ENCODE measurements at regions not wholly inside any gene's neighbourhood (a gene's known extent, or its start where the extent isn't known, plus 50 kb on each side); places are given as distances from the start of the nearest gene placed in this dataset.

GRCh38 chr12:46917821-46918220 lies 92.0 kb upstream of the SLC38A4 start:
- Histone ChIP-seq H3K4me3 (no peak overlapping the region), H3K27ac (no peak overlapping the region), H3K4me1 (peaks cover 0 to 27% (median 0%) of the 10 kb centered on the region in 4 donors), H3K9me3 (peaks cover 0 to 4% (median 0%) of the 10 kb centered on the region in 3 donors), H3K36me3 (no peaks in the 10 kb centered on the region), H3K27me3 (no peaks in the 10 kb centered on the region)
- TF ChIP-seq CTCF (IDR thresholded peaks at IDR 0.05) = no peak
- no peak for DNase-seq
- intact Hi-C loops (cut with DNase I; ENCODE audit: low total_unique reads) = no loop called here

GRCh38 chr12:46918631-46919030 lies 92.8 kb upstream of the SLC38A4 start:
- peaks cover 0 to 2% (median 0%) of the 10 kb centered on the region in 3 donors for H3K9me3 ChIP-seq
- no peak for TF ChIP-seq CTCF (IDR thresholded peaks at IDR 0.05)
- no peak overlapping the region for H3K27ac ChIP-seq
- H3K4me1 ChIP-seq = peaks cover 0 to 27% (median 0%) of the 10 kb centered on the region in 4 donors
- H3K36me3 ChIP-seq = no peaks in the 10 kb centered on the region
- no peak overlapping the region for H3K4me3 ChIP-seq
- intact Hi-C loops (cut with DNase I; ENCODE audit: low total_unique reads) = no loop called here
- DNase-seq = no peak
- H3K27me3 ChIP-seq = no peaks in the 10 kb centered on the region

- Histone ChIP-seq H3K27me3 (no peaks in the 10 kb centered on the region), H3K27ac (no peak overlapping the region), H3K9me3 (no peaks in the 10 kb centered on the region), H3K36me3 (no peaks in the 10 kb centered on the region), H3K4me3 (no peak overlapping the region), H3K4me1 (peaks cover 0 to 27% (median 0%) of the 10 kb centered on the region in 4 donors)
- intact Hi-C loops (cut with DNase I; ENCODE audit: low total_unique reads) = no loop called here
- no peak for TF ChIP-seq CTCF (IDR thresholded peaks at IDR 0.05)
- DNase-seq = no peak
Measured at GRCh38 chr12:46919666-46920400, 94.0 kb upstream of the SLC38A4 start.

GRCh38 chr12:46920499-46920898 lies 94.7 kb upstream of the SLC38A4 start:
- Histone ChIP-seq H3K27me3 (no peaks in the 10 kb centered on the region), H3K9me3 (no peaks in the 10 kb centered on the region), H3K4me1 (peaks cover 0 to 21% (median 0%) of the 10 kb centered on the region in 4 donors), H3K27ac (no peak overlapping the region), H3K4me3 (no peak overlapping the region), H3K36me3 (no peaks in the 10 kb centered on the region)
- no peak for DNase-seq
- no peak for TF ChIP-seq CTCF (IDR thresholded peaks at IDR 0.05)
- intact Hi-C loops (cut with DNase I; ENCODE audit: low total_unique reads) = no loop called here

GRCh38 chr12:46921048-46921763 lies 95.4 kb upstream of the SLC38A4 start:
- Histone ChIP-seq H3K4me3 (no peak overlapping the region), H3K27me3 (no peaks in the 10 kb centered on the region), H3K9me3 (no peaks in the 10 kb centered on the region), H3K36me3 (no peaks in the 10 kb centered on the region), H3K4me1 (peaks cover 0 to 13% (median 0%) of the 10 kb centered on the region in 4 donors), H3K27ac (no peak overlapping the region)
- DNase-seq = no peak
- no peak for TF ChIP-seq CTCF (IDR thresholded peaks at IDR 0.05)
- intact Hi-C loops (cut with DNase I; ENCODE audit: low total_unique reads) = no loop called here
